Stimulated activated CD4-positive, alpha-beta T cell treated with anti-CD3 and anti-CD28 coated beads, Interleukin-15, amount 100 ng/mL, for 48 hours (primary cell): ENCODE measurements at regions not wholly inside any gene's neighbourhood (a gene's known extent, or its start where the extent isn't known, plus 50 kb on each side); places are given as distances from the start of the nearest gene placed in this dataset.
"Not testable (repeated sequence)": the region's sequence is repeated elsewhere in the genome, so short reads cannot be mapped to it uniquely, and the experiment has no call there.

Source experiments
- DNase-seq, 2 donors: peaks; one replicate each; pipeline ENCODE4 v3.0.0-alpha.2; 2020; ENCODE audit warnings: low read depth in 2 of 2

- no peak for DNase-seq
Observed at GRCh38 chr5:105213078-105213477, 1650.5 kb upstream of the NUDT12 start.

GRCh38 chr5:105207066-105207465, 1644.5 kb upstream of the NUDT12 start:
- DNase-seq = no peak

- DNase-seq = no peak
Observed at GRCh38 chr5:105197531-105197930, 1634.9 kb upstream of the NUDT12 start.

GRCh38 chr5:105195765-105196164, 1633.2 kb upstream of the NUDT12 start:
- no peak for DNase-seq

GRCh38 chr5:105172918-105173317, 1610.3 kb upstream of the NUDT12 start:
- no peak for DNase-seq

- no peak for DNase-seq
Observed at GRCh38 chr5:105168806-105169205, 1606.2 kb upstream of the NUDT12 start.

- DNase-seq = no peak
Observed at GRCh38 chr5:105167092-105167491, 1604.5 kb upstream of the NUDT12 start.

- no peak for DNase-seq
Observed at GRCh38 chr5:105163547-105163946, 1601.0 kb upstream of the NUDT12 start.

GRCh38 chr5:105162557-105162956, 1600.0 kb upstream of the NUDT12 start:
- DNase-seq = not testable (repeated sequence)

- DNase-seq = no peak
Observed at GRCh38 chr5:105158526-105158925, 1595.9 kb upstream of the NUDT12 start.

- DNase-seq = no peak
Observed at GRCh38 chr5:105150323-105150722, 1587.7 kb upstream of the NUDT12 start.

GRCh38 chr5:105146867-105147266, 1584.3 kb upstream of the NUDT12 start:
- DNase-seq = no peak

- no peak for DNase-seq
Observed at GRCh38 chr5:105145152-105145551, 1582.6 kb upstream of the NUDT12 start.

GRCh38 chr5:105134328-105134727, 1571.7 kb upstream of the NUDT12 start:
- no peak for DNase-seq

GRCh38 chr5:105133087-105133486, 1570.5 kb upstream of the NUDT12 start:
- DNase-seq = no peak

GRCh38 chr5:105132581-105132980, 1570.0 kb upstream of the NUDT12 start:
- no peak for DNase-seq

GRCh38 chr5:105131045-105131444, 1568.5 kb upstream of the NUDT12 start:
- DNase-seq = no peak

- no peak for DNase-seq
Observed at GRCh38 chr5:105101577-105101976, 1539.0 kb upstream of the NUDT12 start.

- DNase-seq = no peak
Observed at GRCh38 chr5:105088961-105089360, 1526.4 kb upstream of the NUDT12 start.

- DNase-seq = no peak
Observed at GRCh38 chr5:105088102-105088501, 1525.5 kb upstream of the NUDT12 start.

GRCh38 chr5:105057893-105058292, 1495.3 kb upstream of the NUDT12 start:
- no peak for DNase-seq

- DNase-seq = no peak
Observed at GRCh38 chr5:105057001-105057436, 1494.4 kb upstream of the NUDT12 start.

GRCh38 chr5:105054406-105054805, 1491.8 kb upstream of the NUDT12 start:
- DNase-seq = no peak

- DNase-seq = no peak
Observed at GRCh38 chr5:105042623-105043022, 1480.0 kb upstream of the NUDT12 start.

GRCh38 chr5:105036814-105037213, 1474.2 kb upstream of the NUDT12 start:
- not testable (repeated sequence) for DNase-seq
